Adipocyte (in vitro differentiated cells): ENCODE measurements at regions not wholly inside any gene's neighbourhood (a gene's known extent, or its start where the extent isn't known, plus 50 kb on each side); places are given as distances from the start of the nearest gene placed in this dataset.
A peak's percentile ranks its signal among the peaks of the same experiment; 100 is the strongest.

Experiments
- DNase-seq: peaks from one replicate; pipeline ENCODE4 v3.0.0-alpha.2; 2015; ENCODE audit warnings: low read depth
- H3K27me3 ChIP-seq: replicated peaks from 2 replicates; pipeline ENCODE4 v1.7.0; 2013; ENCODE audit warnings: mild to moderate bottlenecking, low read length, moderate library complexity; ENCODE audit not compliant: control insufficient read depth, insufficient read depth
- H3K36me3 ChIP-seq: 2 replicates; pipeline ENCODE4 v1.7.0; 2013; ENCODE audit warnings: low read length, mild to moderate bottlenecking, moderate library complexity; ENCODE audit not compliant: control insufficient read depth, insufficient read depth, severe bottlenecking
- H3K4me1 ChIP-seq: 2 replicates; pipeline ENCODE4 v1.7.0; 2013; ENCODE audit warnings: mild to moderate bottlenecking, low read length, moderate library complexity; ENCODE audit not compliant: control insufficient read depth, insufficient read depth
- H3K4me3 ChIP-seq: 2 replicates; pipeline ENCODE4 v1.7.0; 2013; ENCODE audit warnings: mild to moderate bottlenecking, low read length, moderate library complexity
- H3K9ac ChIP-seq: 2 replicates; pipeline ENCODE4 v1.7.0; 2013; ENCODE audit warnings: mild to moderate bottlenecking, low read length, moderate library complexity
- H3K9me3 ChIP-seq: 2 replicates; pipeline ENCODE4 v1.7.0; 2013; ENCODE audit warnings: mild to moderate bottlenecking, low read length, moderate library complexity; ENCODE audit not compliant: control insufficient read depth

GRCh38 chr6:44656691-44657090, 269.2 kb downstream of the CDC5L start:
- no peaks in the 10 kb centered on the region for H3K36me3 ChIP-seq
- DNase-seq = no peak
- no peaks in the 10 kb centered on the region for H3K9me3 ChIP-seq
- H3K4me1 ChIP-seq = peaks cover 52% of the 10 kb centered on the region
- no peak overlapping the region for H3K9ac ChIP-seq
- no peaks in the 10 kb centered on the region for H3K27me3 ChIP-seq
- H3K4me3 ChIP-seq = no peak overlapping the region

GRCh38 chr6:44657206-44657819, 269.8 kb downstream of the CDC5L start:
- no peak for DNase-seq
- Histone ChIP-seq H3K4me1 (peaks cover 58% of the 10 kb centered on the region), H3K27me3 (no peaks in the 10 kb centered on the region), H3K9ac (no peak overlapping the region), H3K9me3 (no peaks in the 10 kb centered on the region), H3K4me3 (no peak overlapping the region), H3K36me3 (no peaks in the 10 kb centered on the region)

GRCh38 chr6:44658571-44658970, 271.1 kb downstream of the CDC5L start:
- Histone ChIP-seq H3K27me3 (no peaks in the 10 kb centered on the region), H3K36me3 (no peaks in the 10 kb centered on the region), H3K9me3 (no peaks in the 10 kb centered on the region), H3K4me1 (peaks cover 63% of the 10 kb centered on the region), H3K4me3 (no peak overlapping the region), H3K9ac (no peak overlapping the region)
- no peak for DNase-seq

GRCh38 chr6:44659726-44660125, 272.2 kb downstream of the CDC5L start:
- Histone ChIP-seq H3K9me3 (no peaks in the 10 kb centered on the region), H3K36me3 (no peaks in the 10 kb centered on the region), H3K9ac (peak overlapping the region; percentile 44), H3K27me3 (no peaks in the 10 kb centered on the region), H3K4me1 (peaks cover 59% of the 10 kb centered on the region), H3K4me3 (no peak overlapping the region)
- DNase-seq = no peak

GRCh38 chr6:44660561-44661220, 273.2 kb downstream of the CDC5L start:
- Histone ChIP-seq H3K36me3 (no peaks in the 10 kb centered on the region), H3K9ac (peak overlapping the region; percentile 1), H3K27me3 (no peaks in the 10 kb centered on the region), H3K4me1 (peaks cover 60% of the 10 kb centered on the region), H3K4me3 (no peak overlapping the region), H3K9me3 (no peaks in the 10 kb centered on the region)
- DNase-seq = peak; percentile 61

GRCh38 chr6:44661221-44662008, 273.9 kb downstream of the CDC5L start:
- H3K36me3 ChIP-seq = no peaks in the 10 kb centered on the region
- DNase-seq = peak; percentile 77
- no peaks in the 10 kb centered on the region for H3K9me3 ChIP-seq
- peak overlapping the region; percentile 62 for H3K9ac ChIP-seq
- no peak overlapping the region for H3K4me3 ChIP-seq
- H3K4me1 ChIP-seq = peaks cover 62% of the 10 kb centered on the region
- H3K27me3 ChIP-seq = no peaks in the 10 kb centered on the region

GRCh38 chr6:44662461-44663121, 275.1 kb downstream of the CDC5L start:
- DNase-seq = peak; percentile 44
- Histone ChIP-seq H3K36me3 (no peaks in the 10 kb centered on the region), H3K27me3 (no peaks in the 10 kb centered on the region), H3K4me1 (peaks cover 71% of the 10 kb centered on the region), H3K9ac (peak overlapping the region; percentile 62), H3K9me3 (no peaks in the 10 kb centered on the region), H3K4me3 (no peak overlapping the region)

GRCh38 chr6:44663860-44664634, 276.5 kb downstream of the CDC5L start:
- Histone ChIP-seq H3K36me3 (no peaks in the 10 kb centered on the region), H3K9me3 (no peaks in the 10 kb centered on the region), H3K4me1 (peaks cover 81% of the 10 kb centered on the region), H3K4me3 (no peak overlapping the region), H3K27me3 (no peaks in the 10 kb centered on the region), H3K9ac (peak overlapping the region; percentile 23)
- no peak for DNase-seq

GRCh38 chr6:44664716-44665115, 277.2 kb downstream of the CDC5L start:
- H3K4me3 ChIP-seq = no peak overlapping the region
- peak overlapping the region; percentile 19 for H3K9ac ChIP-seq
- peaks cover 75% of the 10 kb centered on the region for H3K4me1 ChIP-seq
- no peaks in the 10 kb centered on the region for H3K36me3 ChIP-seq
- no peaks in the 10 kb centered on the region for H3K9me3 ChIP-seq
- H3K27me3 ChIP-seq = no peaks in the 10 kb centered on the region
- peak; percentile 65 for DNase-seq

- no peak for DNase-seq
- Histone ChIP-seq H3K9ac (no peak overlapping the region), H3K27me3 (no peaks in the 10 kb centered on the region), H3K36me3 (no peaks in the 10 kb centered on the region), H3K4me1 (peaks cover 73% of the 10 kb centered on the region), H3K4me3 (no peak overlapping the region), H3K9me3 (no peaks in the 10 kb centered on the region)
These were observed 277.6 kb downstream of the CDC5L start for GRCh38 chr6:44665143-44665542.
